GM18507 (cell line): ENCODE measurements at regions not wholly inside any gene's neighbourhood (a gene's known extent, or its start where the extent isn't known, plus 50 kb on each side); places are given as distances from the start of the nearest gene placed in this dataset.

Source experiments
- DNase-seq: peaks from one replicate; pipeline ENCODE4 v3.0.0; 2011; ENCODE audit warnings: low read depth; ENCODE audit not compliant: insufficient read length; ENCODE audit errors: extremely low spot score
- FAIRE-seq: peaks from 2 replicates; lab custom pipeline; 2011; peaks lifted over from hg19 to GRCh38; lab: Jason Lieb, UNC

- DNase-seq, result no peak
- FAIRE-seq, result no peak
Observed at GRCh38 chr5:39584927-39585326, 160.1 kb upstream of the DAB2 start.

- DNase-seq (no peak), FAIRE-seq (no peak)
Observed at GRCh38 chr5:39580702-39581453, 156.1 kb upstream of the DAB2 start.

GRCh38 chr5:39579750-39580149 is 155.0 kb upstream of the DAB2 start:
- FAIRE-seq, result no peak
- no peak for DNase-seq

- FAIRE-seq (peak; percentile 63), DNase-seq (no peak)
Observed at GRCh38 chr5:39578887-39579497, 154.2 kb upstream of the DAB2 start.

DNA sequence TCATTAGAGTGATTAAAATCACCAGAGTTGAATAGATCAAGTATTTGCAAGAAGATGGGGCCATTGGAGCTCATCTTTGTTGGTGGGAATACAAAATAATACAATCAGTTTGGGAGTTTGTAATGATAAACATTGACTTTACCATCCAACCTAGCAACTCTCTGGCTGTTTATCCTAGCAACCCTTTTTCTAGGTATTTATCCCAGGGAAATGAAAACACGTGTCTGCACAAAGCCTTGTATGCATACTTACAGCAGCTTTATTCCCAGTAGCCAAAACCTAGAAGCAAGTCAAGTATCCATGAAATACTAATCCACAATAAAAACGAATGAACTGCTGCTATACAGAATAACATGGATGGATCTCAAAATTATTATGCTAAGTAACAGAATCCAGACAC is 152.7 kb upstream of the DAB2 start:
- DNase-seq (no peak), FAIRE-seq (no peak)

- FAIRE-seq (peak; percentile 33), DNase-seq (no peak)
Observed at GRCh38 chr5:39570403-39571027, 145.7 kb upstream of the DAB2 start.

- DNase-seq (no peak), FAIRE-seq (no peak)
Observed at GRCh38 chr5:39569857-39570256, 145.1 kb upstream of the DAB2 start.

DNA sequence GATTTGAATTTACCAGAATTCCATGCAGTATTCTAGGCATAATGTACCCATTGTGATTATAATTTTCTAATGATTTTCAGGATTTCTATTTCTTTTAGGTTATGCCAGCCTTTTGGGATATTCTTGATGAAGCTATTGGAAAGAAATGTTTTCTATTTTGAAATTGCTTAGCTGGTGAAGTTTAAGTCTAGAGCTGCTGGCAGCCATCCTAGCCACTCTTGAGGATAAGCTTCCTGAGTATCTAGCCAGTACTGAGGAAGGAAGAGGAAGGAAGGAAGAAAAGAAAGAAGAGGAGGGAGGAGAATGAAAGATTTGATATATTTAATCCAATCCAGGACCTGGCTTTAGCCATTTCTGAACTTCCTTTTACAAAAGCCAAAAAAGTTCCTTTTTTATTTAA is 142.1 kb upstream of the DAB2 start:
- no peak for FAIRE-seq
- DNase-seq, result no peak

- no peak for DNase-seq
- FAIRE-seq, result no peak
Observed at GRCh38 chr5:39566029-39566428, 141.2 kb upstream of the DAB2 start.

- FAIRE-seq, result no peak
- no peak for DNase-seq
Observed at GRCh38 chr5:39561421-39561820, 136.6 kb upstream of the DAB2 start.

GRCh38 chr5:39560726-39561125 is 135.9 kb upstream of the DAB2 start:
- DNase-seq (no peak), FAIRE-seq (no peak)

DNA sequence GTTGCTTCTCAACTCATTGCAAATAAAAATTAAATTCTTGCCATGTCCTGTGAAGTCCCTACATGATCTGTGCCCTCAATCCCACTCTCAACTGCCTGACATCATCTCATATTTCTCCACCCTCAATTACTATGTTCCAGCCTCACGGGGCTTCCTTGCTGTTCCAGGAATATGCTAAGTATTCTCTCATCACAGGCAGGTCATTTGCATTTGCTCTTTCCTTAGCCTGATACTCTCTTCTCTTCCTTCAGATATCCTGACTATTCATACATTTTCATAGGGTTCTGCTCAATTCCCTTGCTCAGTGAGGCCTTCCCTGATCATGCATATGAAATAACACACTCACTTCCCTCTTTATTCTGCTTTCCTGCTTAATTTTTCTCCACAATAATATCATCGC is 135.1 kb upstream of the DAB2 start:
- DNase-seq (no peak), FAIRE-seq (no peak)

GRCh38 chr5:39558541-39558940 is 133.8 kb upstream of the DAB2 start:
- DNase-seq, result no peak
- no peak for FAIRE-seq

- FAIRE-seq (no peak), DNase-seq (no peak)
Observed at GRCh38 chr5:39555788-39556187, 131.0 kb upstream of the DAB2 start.

GRCh38 chr5:39547553-39548154 is 122.9 kb upstream of the DAB2 start:
- peak; percentile 50 for FAIRE-seq
- no peak for DNase-seq

DNA sequence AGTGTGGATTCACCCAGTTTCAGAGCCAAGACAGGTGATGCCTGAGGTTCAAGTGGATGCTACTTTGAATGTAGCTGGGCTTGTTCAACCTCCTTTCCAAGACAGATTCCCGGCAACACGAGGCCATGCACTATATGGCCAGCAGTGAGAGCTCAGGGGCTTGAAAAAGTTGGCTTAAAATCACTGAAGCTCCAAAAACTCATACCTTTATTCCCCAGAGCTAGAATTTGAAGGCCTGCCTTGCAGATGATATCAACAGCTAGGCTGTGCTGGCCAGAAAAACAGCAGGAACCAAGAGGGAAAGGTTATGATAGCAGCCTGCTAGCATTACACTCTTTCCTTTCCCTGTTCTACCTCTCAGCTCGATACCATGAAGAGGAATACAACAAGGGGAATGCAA is 120.2 kb upstream of the DAB2 start:
- DNase-seq, result no peak
- FAIRE-seq, result no peak

DNA sequence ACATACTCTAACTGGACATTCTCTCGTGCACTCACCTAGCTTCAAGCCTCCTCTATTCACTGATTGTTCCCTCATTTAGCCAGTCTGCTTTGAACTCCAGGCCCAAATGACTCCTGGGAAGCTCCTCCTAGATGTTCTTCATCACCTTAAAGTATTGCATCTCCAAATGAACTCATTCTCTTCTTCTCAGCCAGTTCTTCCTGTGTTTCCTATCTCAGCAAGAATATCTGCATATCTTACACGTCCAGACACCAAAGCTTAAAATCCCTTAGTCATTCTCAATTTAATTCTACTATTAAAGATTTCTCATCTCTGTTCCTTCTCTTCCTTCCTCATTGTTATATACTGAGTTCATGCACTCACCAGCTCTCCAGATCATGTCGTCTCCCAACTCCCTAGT is 118.6 kb upstream of the DAB2 start:
- DNase-seq, result no peak
- no peak for FAIRE-seq

- FAIRE-seq, result no peak
- no peak for DNase-seq
Observed at GRCh38 chr5:39542511-39543285, 117.9 kb upstream of the DAB2 start.

DNA sequence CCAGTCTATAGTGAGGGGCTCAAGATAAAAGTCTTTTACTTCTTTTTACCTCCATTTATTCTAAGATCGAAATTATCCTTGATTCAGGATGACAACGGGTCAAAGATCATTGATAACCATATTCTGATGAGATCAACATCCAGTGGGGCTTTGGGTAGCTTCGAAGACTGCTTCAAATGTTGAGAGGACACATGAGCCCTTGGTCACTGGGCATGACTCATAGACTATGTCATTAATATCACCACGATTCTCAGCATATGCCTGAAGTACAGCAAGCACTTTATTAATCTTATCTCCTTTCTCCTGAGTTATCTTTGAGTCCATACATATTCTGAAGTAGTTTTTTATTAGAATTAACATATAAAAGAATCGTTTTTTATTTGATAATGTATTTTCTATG is 117.1 kb upstream of the DAB2 start:
- no peak for FAIRE-seq

GRCh38 chr5:39539470-39539869 is 114.7 kb upstream of the DAB2 start:
- FAIRE-seq (no peak), DNase-seq (no peak)

More for the DNA sequence above, 117.1 kb upstream of the DAB2 start:
- DNase-seq, result no peak
